HPDE6-E6E7 (cell line): ENCODE measurements at regions not wholly inside any gene's neighbourhood (a gene's known extent, or its start where the extent isn't known, plus 50 kb on each side); places are given as distances from the start of the nearest gene placed in this dataset.
A peak's percentile ranks its signal among the peaks of the same experiment; 100 is the strongest.

Source experiments
- DNase-seq: peaks from one replicate; pipeline ENCODE4 v3.0.0; 2011; ENCODE audit warnings: missing footprints; ENCODE audit errors: extremely low spot score

- DNase-seq = no peak
These were observed 275.1 kb downstream of the CYP26B1 start for GRCh38 chr2:71872466-71873051.

GRCh38 chr2:71865391-71865965, 282.2 kb downstream of the CYP26B1 start:
- DNase-seq = no peak

- DNase-seq = no peak
These were observed 283.6 kb downstream of the CYP26B1 start for GRCh38 chr2:71864085-71864484.

- no peak for DNase-seq
These were observed 284.3 kb downstream of the CYP26B1 start for GRCh38 chr2:71863396-71863795.

GRCh38 chr2:71862921-71863320, 284.7 kb downstream of the CYP26B1 start:
- DNase-seq = no peak

- DNase-seq = no peak
These were observed 286.2 kb downstream of the CYP26B1 start for GRCh38 chr2:71861186-71862160.

- no peak for DNase-seq
These were observed 287.2 kb downstream of the CYP26B1 start for GRCh38 chr2:71860381-71860926.

- no peak for DNase-seq
These were observed 288.3 kb downstream of the CYP26B1 start for GRCh38 chr2:71859211-71859847.

- no peak for DNase-seq
These were observed 289.6 kb downstream of the CYP26B1 start for GRCh38 chr2:71858071-71858470.

- DNase-seq = no peak
These were observed 290.0 kb downstream of the CYP26B1 start for GRCh38 chr2:71857636-71858035.

- DNase-seq = peak; percentile 27
These were observed 290.7 kb downstream of the CYP26B1 start for GRCh38 chr2:71856773-71857525.

- no peak for DNase-seq
These were observed 293.8 kb downstream of the CYP26B1 start for GRCh38 chr2:71853858-71854257.

GRCh38 chr2:71852141-71852711, 295.4 kb downstream of the CYP26B1 start:
- DNase-seq = no peak

GRCh38 chr2:71851094-71851750, 296.4 kb downstream of the CYP26B1 start:
- no peak for DNase-seq

GRCh38 chr2:71850306-71850801, 297.3 kb downstream of the CYP26B1 start:
- DNase-seq = no peak

- DNase-seq = no peak
These were observed 297.9 kb downstream of the CYP26B1 start for GRCh38 chr2:71849607-71850305.

- DNase-seq = no peak
These were observed 298.6 kb downstream of the CYP26B1 start for GRCh38 chr2:71849111-71849510.

GRCh38 chr2:71846669-71847291, 300.9 kb downstream of the CYP26B1 start:
- DNase-seq = no peak

GRCh38 chr2:71846072-71846471, 301.6 kb downstream of the CYP26B1 start:
- no peak for DNase-seq
